ENCODE measurements at regions not wholly inside any gene's neighbourhood (a gene's known extent, or its start where the extent isn't known, plus 50 kb on each side); places are given as distances from the start of the nearest gene placed in this dataset.
A peak's percentile ranks its signal among the peaks of the same experiment; 100 is the strongest.
"Not testable (repeated sequence)": the region's sequence is repeated elsewhere in the genome, so short reads cannot be mapped to it uniquely, and the experiment has no call there.

- H3K9me3 ChIP-seq (ENCODE audit: control insufficient read depth in 3 of 3, low read length in 3 of 3) = no peaks in the 10 kb centered on the region
- no peak overlapping the region for H3K27ac ChIP-seq (ENCODE audit: low read depth, low read length)
- H3K9ac ChIP-seq (ENCODE audit: low read depth in 1 of 3, low read length in 3 of 3) = no peak overlapping the region
- H3K4me3 ChIP-seq (ENCODE audit: low read length in 3 of 3) = no peak overlapping the region
- H3K36me3 ChIP-seq (ENCODE audit: control insufficient read depth in 3 of 3, insufficient read depth in 3 of 3, low read length in 3 of 3) = no peaks in the 10 kb centered on the region
- no peaks in the 10 kb centered on the region for H3K27me3 ChIP-seq (ENCODE audit: control insufficient read depth in 3 of 3, insufficient read depth in 3 of 3, low read length in 3 of 3)
- H3K4me1 ChIP-seq (ENCODE audit: control insufficient read depth in 3 of 3, insufficient read depth in 3 of 3, low read length in 3 of 3) = no peaks in the 10 kb centered on the region
Measured at GRCh38 chr5:87185838-87186237, 81.8 kb upstream of the RASA1 start.

- no peaks in the 10 kb centered on the region for H3K27me3 ChIP-seq (ENCODE audit: control insufficient read depth in 3 of 3, insufficient read depth in 3 of 3, low read length in 3 of 3)
Measured at GRCh38 chr5:87188391-87188790, 79.3 kb upstream of the RASA1 start.

GRCh38 chr5:87190041-87190440 is 77.6 kb upstream of the RASA1 start:
- Histone ChIP-seq H3K27me3 (ENCODE audit: control insufficient read depth in 3 of 3, insufficient read depth in 3 of 3, low read length in 3 of 3) (no peaks in the 10 kb centered on the region), H3K4me1 (ENCODE audit: control insufficient read depth in 3 of 3, insufficient read depth in 3 of 3, low read length in 3 of 3) (no peaks in the 10 kb centered on the region), H3K9me3 (ENCODE audit: control insufficient read depth in 3 of 3, low read length in 3 of 3) (no peaks in the 10 kb centered on the region), H3K27ac (ENCODE audit: low read depth, low read length) (no peak overlapping the region), H3K4me3 (ENCODE audit: low read length in 3 of 3) (no peak overlapping the region), H3K9ac (ENCODE audit: low read depth in 1 of 3, low read length in 3 of 3) (no peak overlapping the region), H3K36me3 (ENCODE audit: control insufficient read depth in 3 of 3, insufficient read depth in 3 of 3, low read length in 3 of 3) (no peaks in the 10 kb centered on the region)

More at GRCh38 chr5:87188391-87188790, 79.3 kb upstream of the RASA1 start:
- Histone ChIP-seq H3K36me3 (ENCODE audit: control insufficient read depth in 3 of 3, insufficient read depth in 3 of 3, low read length in 3 of 3) (no peaks in the 10 kb centered on the region), H3K4me1 (ENCODE audit: control insufficient read depth in 3 of 3, insufficient read depth in 3 of 3, low read length in 3 of 3) (no peaks in the 10 kb centered on the region), H3K4me3 (ENCODE audit: low read length in 3 of 3) (no peak overlapping the region), H3K9ac (ENCODE audit: low read depth in 1 of 3, low read length in 3 of 3) (no peak overlapping the region), H3K9me3 (ENCODE audit: control insufficient read depth in 3 of 3, low read length in 3 of 3) (no peaks in the 10 kb centered on the region), H3K27ac (ENCODE audit: low read depth, low read length) (no peak overlapping the region)

DNA sequence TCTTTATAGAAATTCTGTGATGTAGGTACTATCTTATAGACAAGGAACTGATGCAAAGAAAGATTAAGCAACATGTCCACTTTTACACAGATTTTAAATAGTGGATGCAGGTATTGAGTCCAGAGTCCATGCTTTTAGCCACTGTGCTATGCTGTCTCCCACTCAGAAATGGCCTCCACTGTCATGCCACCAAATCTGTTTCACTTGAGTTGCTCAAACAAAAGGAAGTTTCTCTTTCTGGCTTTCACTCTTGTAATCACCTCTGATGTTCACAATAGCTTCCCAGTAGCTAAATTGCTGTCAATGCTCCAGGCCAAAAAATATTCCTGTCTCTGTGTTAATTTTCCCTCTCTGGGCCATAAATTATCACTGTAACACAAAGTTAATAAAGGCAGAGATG is 77.0 kb upstream of the RASA1 start:
- Histone ChIP-seq H3K4me3 (ENCODE audit: low read length in 3 of 3) (no peak overlapping the region), H3K4me1 (ENCODE audit: control insufficient read depth in 3 of 3, insufficient read depth in 3 of 3, low read length in 3 of 3) (no peaks in the 10 kb centered on the region), H3K9ac (ENCODE audit: low read depth in 1 of 3, low read length in 3 of 3) (no peak overlapping the region), H3K27me3 (ENCODE audit: control insufficient read depth in 3 of 3, insufficient read depth in 3 of 3, low read length in 3 of 3) (no peaks in the 10 kb centered on the region), H3K9me3 (ENCODE audit: control insufficient read depth in 3 of 3, low read length in 3 of 3) (no peaks in the 10 kb centered on the region), H3K36me3 (ENCODE audit: control insufficient read depth in 3 of 3, insufficient read depth in 3 of 3, low read length in 3 of 3) (no peaks in the 10 kb centered on the region), H3K27ac (ENCODE audit: low read depth, low read length) (no peak overlapping the region)

- Histone ChIP-seq H3K27ac (ENCODE audit: low read depth, low read length) (no peak overlapping the region), H3K36me3 (ENCODE audit: control insufficient read depth in 3 of 3, insufficient read depth in 3 of 3, low read length in 3 of 3) (no peaks in the 10 kb centered on the region), H3K4me1 (ENCODE audit: control insufficient read depth in 3 of 3, insufficient read depth in 3 of 3, low read length in 3 of 3) (no peaks in the 10 kb centered on the region), H3K27me3 (ENCODE audit: control insufficient read depth in 3 of 3, insufficient read depth in 3 of 3, low read length in 3 of 3) (no peaks in the 10 kb centered on the region), H3K4me3 (ENCODE audit: low read length in 3 of 3) (no peak overlapping the region), H3K9me3 (ENCODE audit: control insufficient read depth in 3 of 3, low read length in 3 of 3) (no peaks in the 10 kb centered on the region), H3K9ac (ENCODE audit: low read depth in 1 of 3, low read length in 3 of 3) (no peak overlapping the region)
Measured at GRCh38 chr5:87191645-87192044, 76.0 kb upstream of the RASA1 start.

DNA sequence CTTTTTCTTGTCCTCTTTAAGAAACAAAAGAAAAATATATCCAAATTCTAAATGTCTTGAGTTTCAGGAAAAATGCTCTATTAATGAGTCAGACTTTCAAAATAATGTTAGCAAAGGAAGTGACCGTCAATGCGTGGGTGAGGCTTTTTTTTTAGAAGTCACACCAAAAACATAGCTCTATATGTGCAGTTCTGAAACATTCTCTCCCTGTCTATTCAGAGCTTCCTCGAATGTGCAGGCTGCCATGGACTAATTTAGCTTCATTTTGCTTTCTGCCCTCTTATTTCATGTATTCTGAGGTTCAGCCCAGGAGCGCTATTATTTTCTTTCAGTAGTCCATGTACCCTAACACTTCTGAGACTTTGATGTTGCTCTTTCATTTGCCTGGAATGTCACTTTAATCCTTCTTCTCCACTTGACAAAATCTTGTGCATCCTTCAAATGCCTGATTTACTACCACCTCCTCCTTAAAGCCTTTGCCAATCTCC is 72.5 kb upstream of the RASA1 start:
- Histone ChIP-seq H3K9me3 (ENCODE audit: control insufficient read depth in 3 of 3, low read length in 3 of 3) (no peaks in the 10 kb centered on the region), H3K27ac (ENCODE audit: low read depth, low read length) (peak overlapping the region; percentile 12), H3K4me1 (ENCODE audit: control insufficient read depth in 3 of 3, insufficient read depth in 3 of 3, low read length in 3 of 3) (no peaks in the 10 kb centered on the region), H3K27me3 (ENCODE audit: control insufficient read depth in 3 of 3, insufficient read depth in 3 of 3, low read length in 3 of 3) (no peaks in the 10 kb centered on the region), H3K4me3 (ENCODE audit: low read length in 3 of 3) (no peak overlapping the region), H3K36me3 (ENCODE audit: control insufficient read depth in 3 of 3, insufficient read depth in 3 of 3, low read length in 3 of 3) (no peaks in the 10 kb centered on the region), H3K9ac (ENCODE audit: low read depth in 1 of 3, low read length in 3 of 3) (no peak overlapping the region)

DNA sequence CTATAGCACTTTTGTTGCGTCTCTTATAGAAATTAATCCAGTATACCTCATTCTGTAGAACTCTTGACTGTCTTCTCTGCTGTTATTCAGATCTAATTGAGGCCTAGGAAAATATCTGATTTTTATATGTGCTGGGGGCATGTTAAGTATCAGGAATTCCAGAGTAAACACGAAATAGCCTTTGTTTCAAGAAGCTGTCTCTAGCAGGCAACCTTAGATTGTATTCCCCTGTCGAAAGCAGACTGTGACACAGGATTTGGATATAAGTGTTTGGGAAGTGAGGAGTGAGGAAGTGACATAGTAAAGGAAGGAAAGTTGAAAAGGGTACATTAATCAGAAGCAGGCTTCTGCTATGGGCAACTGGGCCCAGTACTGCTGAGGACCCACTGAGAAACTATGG is 72.1 kb upstream of the RASA1 start:
- Histone ChIP-seq H3K36me3 (ENCODE audit: control insufficient read depth in 3 of 3, insufficient read depth in 3 of 3, low read length in 3 of 3) (no peaks in the 10 kb centered on the region), H3K27ac (ENCODE audit: low read depth, low read length) (peak overlapping the region; percentile 12), H3K27me3 (ENCODE audit: control insufficient read depth in 3 of 3, insufficient read depth in 3 of 3, low read length in 3 of 3) (no peaks in the 10 kb centered on the region), H3K9me3 (ENCODE audit: control insufficient read depth in 3 of 3, low read length in 3 of 3) (no peaks in the 10 kb centered on the region), H3K4me1 (ENCODE audit: control insufficient read depth in 3 of 3, insufficient read depth in 3 of 3, low read length in 3 of 3) (no peaks in the 10 kb centered on the region), H3K9ac (ENCODE audit: low read depth in 1 of 3, low read length in 3 of 3) (no peak overlapping the region), H3K4me3 (ENCODE audit: low read length in 3 of 3) (no peak overlapping the region)

GRCh38 chr5:87198010-87198409 is 69.7 kb upstream of the RASA1 start:
- no peaks in the 10 kb centered on the region for H3K9me3 ChIP-seq (ENCODE audit: control insufficient read depth in 3 of 3, low read length in 3 of 3)
- no peak overlapping the region for H3K27ac ChIP-seq (ENCODE audit: low read depth, low read length)
- no peaks in the 10 kb centered on the region for H3K4me1 ChIP-seq (ENCODE audit: control insufficient read depth in 3 of 3, insufficient read depth in 3 of 3, low read length in 3 of 3)
- H3K27me3 ChIP-seq (ENCODE audit: control insufficient read depth in 3 of 3, insufficient read depth in 3 of 3, low read length in 3 of 3) = no peaks in the 10 kb centered on the region
- H3K36me3 ChIP-seq (ENCODE audit: control insufficient read depth in 3 of 3, insufficient read depth in 3 of 3, low read length in 3 of 3) = no peaks in the 10 kb centered on the region
- no peak overlapping the region for H3K4me3 ChIP-seq (ENCODE audit: low read length in 3 of 3)
- no peak overlapping the region for H3K9ac ChIP-seq (ENCODE audit: low read depth in 1 of 3, low read length in 3 of 3)

DNA sequence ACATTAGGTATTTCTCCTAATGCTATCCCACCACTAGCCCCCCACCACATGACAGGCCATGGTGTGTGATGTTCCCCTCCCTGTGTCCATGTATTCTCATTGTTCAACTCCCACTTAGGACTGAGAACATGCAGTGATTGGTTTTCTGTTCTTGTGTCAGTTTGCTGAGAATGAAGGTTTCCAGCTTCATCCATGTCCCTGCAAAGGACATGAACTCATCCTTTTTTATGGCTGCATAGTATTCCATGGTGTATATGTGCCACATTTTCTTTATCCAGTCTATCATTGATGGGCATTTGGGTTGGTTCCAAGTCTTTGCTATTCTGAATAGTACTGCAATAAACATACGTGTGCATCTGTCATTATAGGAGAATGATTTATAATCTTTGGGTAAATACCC is 68.4 kb upstream of the RASA1 start:
- not testable (repeated sequence) for H3K4me3 ChIP-seq (ENCODE audit: low read length in 3 of 3); H3K27me3 ChIP-seq (ENCODE audit: control insufficient read depth in 3 of 3, insufficient read depth in 3 of 3, low read length in 3 of 3); H3K9ac ChIP-seq (ENCODE audit: low read depth in 1 of 3, low read length in 3 of 3); H3K9me3 ChIP-seq (ENCODE audit: control insufficient read depth in 3 of 3, low read length in 3 of 3); H3K27ac ChIP-seq (ENCODE audit: low read depth, low read length); H3K36me3 ChIP-seq (ENCODE audit: control insufficient read depth in 3 of 3, insufficient read depth in 3 of 3, low read length in 3 of 3); H3K4me1 ChIP-seq (ENCODE audit: control insufficient read depth in 3 of 3, insufficient read depth in 3 of 3, low read length in 3 of 3)

DNA sequence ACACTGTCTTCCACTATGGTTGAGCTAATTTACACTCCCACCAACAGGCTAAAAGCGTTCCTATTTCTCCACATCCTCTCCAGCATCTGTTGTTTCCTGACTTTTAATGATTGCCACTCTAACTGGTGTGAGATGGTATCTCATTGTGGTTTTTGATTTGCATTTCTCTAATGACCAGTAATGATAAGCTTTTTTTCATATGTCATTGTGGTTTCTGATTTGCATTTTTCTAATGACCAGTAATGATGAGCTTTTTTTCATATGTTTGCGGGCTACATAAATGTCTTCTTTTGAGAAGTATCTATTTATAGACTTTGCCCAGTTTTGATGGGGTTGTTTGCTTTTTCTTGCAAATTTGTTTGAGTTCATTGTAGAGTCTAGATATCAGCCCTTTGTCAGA is 68.0 kb upstream of the RASA1 start:
- not testable (repeated sequence) for H3K9me3 ChIP-seq (ENCODE audit: control insufficient read depth in 3 of 3, low read length in 3 of 3); H3K27me3 ChIP-seq (ENCODE audit: control insufficient read depth in 3 of 3, insufficient read depth in 3 of 3, low read length in 3 of 3); H3K27ac ChIP-seq (ENCODE audit: low read depth, low read length); H3K36me3 ChIP-seq (ENCODE audit: control insufficient read depth in 3 of 3, insufficient read depth in 3 of 3, low read length in 3 of 3); H3K4me3 ChIP-seq (ENCODE audit: low read length in 3 of 3); H3K4me1 ChIP-seq (ENCODE audit: control insufficient read depth in 3 of 3, insufficient read depth in 3 of 3, low read length in 3 of 3); H3K9ac ChIP-seq (ENCODE audit: low read depth in 1 of 3, low read length in 3 of 3)

DNA sequence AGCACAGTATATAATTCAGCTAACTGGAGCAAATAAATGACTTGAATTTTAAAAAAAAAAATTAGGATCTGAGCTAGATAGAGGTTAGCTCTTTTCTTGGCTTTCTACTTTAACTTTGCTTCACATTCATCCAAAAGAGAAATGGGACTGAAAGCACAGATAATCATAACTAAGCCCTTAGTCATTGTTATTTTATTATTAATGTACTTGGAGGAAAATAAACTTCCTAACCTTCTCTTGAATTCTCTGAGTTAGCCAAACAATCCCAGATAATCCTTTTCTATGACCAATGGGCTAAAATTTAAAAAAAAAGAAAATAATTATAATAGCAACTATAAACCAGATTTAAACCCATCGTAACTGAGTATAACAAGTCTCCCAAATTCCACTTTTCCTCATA is 57.6 kb upstream of the RASA1 start:
- Histone ChIP-seq H3K27ac (ENCODE audit: low read depth, low read length) (no peak overlapping the region), H3K9ac (ENCODE audit: low read depth in 1 of 3, low read length in 3 of 3) (no peak overlapping the region), H3K36me3 (ENCODE audit: control insufficient read depth in 3 of 3, insufficient read depth in 3 of 3, low read length in 3 of 3) (no peaks in the 10 kb centered on the region), H3K27me3 (ENCODE audit: control insufficient read depth in 3 of 3, insufficient read depth in 3 of 3, low read length in 3 of 3) (no peaks in the 10 kb centered on the region), H3K4me3 (ENCODE audit: low read length in 3 of 3) (no peak overlapping the region), H3K4me1 (ENCODE audit: control insufficient read depth in 3 of 3, insufficient read depth in 3 of 3, low read length in 3 of 3) (no peaks in the 10 kb centered on the region), H3K9me3 (ENCODE audit: control insufficient read depth in 3 of 3, low read length in 3 of 3) (no peaks in the 10 kb centered on the region)

Data from skeletal muscle tissue (tissue), 3 donors.